Hypothalamus (tissue), 51 donors: ENCODE measurements at regions not wholly inside any gene's neighbourhood (a gene's known extent, or its start where the extent isn't known, plus 50 kb on each side); places are given as distances from the start of the nearest gene placed in this dataset.
"Not testable (repeated sequence)": the region's sequence is repeated elsewhere in the genome, so short reads cannot be mapped to it uniquely, and the experiment has no call there.

ENCODE experiments used
- DNase-seq, 51 donors: peaks; one replicate each; lab custom pipeline; 2025; lab: John Stamatoyannopoulos, UW

DNA sequence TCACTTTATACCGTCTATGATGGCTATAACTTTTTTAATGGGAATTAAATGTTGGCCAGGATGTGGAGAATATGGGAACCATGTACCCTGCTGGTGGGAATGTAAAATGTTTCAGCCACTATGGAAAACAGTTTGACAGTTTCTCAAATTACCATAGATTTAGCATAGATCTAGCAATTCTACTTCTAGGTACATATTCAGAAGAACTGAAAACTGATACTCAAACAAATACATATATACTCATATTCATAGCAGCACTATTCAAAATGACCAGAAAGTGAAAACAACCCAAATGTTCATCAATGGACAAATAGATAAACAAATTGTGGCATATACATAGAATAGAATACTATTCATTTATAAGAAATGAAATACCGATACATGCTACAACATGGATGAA lies 539.4 kb downstream of the IGSF11 start:
- no peak for DNase-seq

DNA sequence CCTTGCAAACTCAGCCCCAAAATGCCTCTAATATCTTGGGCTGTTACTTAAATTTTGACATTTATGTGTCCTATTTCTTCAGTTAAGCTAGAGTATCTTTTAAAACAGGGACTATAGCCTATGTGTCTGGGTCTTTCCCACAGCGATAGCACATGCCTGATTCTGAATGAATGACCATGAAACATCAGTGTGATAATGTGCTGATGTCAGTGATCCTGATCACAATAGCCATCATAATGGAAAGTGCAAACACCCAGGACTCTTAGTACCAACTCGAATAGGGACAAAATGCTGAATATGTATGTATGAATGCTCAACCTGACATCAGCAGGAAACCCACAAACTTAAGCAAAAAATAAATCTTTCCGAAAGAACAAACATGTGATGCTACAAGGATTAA lies 537.4 kb downstream of the IGSF11 start:
- no peak for DNase-seq

DNA sequence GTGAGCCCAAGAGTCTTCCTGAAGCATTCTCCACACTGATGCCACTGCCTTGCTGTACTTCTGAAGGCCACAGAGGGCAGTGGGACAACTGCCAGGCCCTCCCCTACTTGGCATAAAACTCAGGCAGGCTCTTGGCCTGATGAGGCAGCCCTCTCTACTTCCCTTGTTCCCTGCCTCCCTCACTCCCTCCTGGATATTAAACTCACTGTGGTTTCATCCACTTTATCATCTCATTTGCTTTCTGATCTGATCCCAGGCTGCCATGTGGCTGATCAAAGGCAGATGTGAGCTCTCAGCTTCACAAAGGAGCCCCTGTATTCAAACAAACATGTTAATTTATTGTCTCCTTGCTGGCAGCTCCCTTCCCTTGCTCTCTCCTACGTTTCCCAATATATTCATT lies 533.5 kb downstream of the IGSF11 start:
- DNase-seq = peak in 30 of 51 donors; percentile 0 to 53 (median 6)

DNA sequence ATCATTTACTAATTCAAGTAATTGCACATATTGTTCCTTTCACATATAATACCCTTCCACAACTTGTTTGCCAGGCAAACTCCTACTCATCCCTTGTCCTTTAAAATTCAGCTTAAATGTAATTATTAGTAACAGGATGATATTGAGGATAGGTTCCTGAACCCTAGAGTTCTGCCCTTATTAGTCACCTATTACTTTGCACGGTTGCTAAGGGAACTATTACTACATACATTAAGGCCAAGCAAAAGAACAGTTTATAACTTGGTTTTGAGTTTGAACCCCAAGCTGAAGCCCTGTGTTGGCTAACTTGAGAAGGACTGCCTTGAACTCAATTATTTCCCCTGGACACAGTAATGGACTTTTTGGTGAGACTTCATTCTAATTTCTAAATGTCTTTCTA lies 529.7 kb downstream of the IGSF11 start:
- no peak for DNase-seq

DNA sequence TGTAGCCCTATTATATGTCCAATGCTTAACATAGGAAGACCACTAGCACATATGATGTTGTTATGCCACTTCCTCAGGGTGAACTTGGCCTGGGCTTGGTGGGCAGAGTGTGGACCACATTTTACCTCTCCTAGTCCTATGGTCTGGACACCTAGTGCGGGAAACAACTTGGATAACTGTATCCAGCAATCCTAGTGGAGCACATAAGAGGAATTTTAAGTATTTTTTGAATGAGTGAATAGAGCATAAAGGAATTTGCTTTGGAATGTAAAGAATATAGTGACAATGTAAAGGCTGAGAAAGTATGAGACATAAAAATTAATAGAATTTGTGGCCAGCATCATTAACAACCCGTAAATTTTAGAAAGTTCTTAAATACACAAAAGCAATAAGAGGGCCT lies 528.9 kb downstream of the IGSF11 start:
- no peak for DNase-seq

DNA sequence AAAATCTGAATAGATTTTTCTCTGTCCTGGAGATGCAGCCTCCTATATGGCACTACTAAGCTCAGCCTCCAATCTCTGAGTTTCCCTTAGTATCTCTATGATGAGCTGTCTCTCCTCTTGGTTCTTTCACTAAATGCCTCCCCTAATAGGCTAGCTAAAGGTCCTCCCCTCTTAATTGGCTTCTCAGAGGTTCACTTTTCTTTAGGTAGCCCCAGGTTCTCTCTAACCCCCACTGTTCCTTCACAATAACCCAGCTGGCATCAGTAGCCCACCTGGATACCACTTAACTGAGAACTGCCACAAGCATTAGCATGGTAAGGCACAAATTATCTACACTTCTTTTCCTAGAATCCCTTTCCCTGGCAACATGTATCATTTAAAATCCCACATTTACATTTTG lies 523.2 kb downstream of the IGSF11 start:
- no peak for DNase-seq

DNA sequence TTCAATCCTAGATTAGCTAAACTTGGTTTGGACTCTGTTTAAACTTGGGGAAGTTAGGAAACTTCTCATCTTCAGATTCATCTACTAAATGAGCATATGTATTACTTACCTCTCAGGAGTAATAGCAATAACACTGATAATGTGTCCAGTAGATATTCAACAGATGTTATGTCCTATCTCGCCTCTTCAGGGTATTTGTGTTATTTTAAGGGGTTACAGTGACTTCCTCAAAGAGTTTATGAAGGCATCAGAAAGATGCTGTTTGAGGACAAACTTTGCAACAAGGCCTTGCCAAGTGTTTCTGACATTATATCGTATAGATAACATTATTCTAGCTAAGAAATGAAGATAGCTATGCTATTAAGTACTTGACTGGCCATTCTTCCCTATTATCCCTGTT lies 522.3 kb downstream of the IGSF11 start:
- DNase-seq = no peak

DNA sequence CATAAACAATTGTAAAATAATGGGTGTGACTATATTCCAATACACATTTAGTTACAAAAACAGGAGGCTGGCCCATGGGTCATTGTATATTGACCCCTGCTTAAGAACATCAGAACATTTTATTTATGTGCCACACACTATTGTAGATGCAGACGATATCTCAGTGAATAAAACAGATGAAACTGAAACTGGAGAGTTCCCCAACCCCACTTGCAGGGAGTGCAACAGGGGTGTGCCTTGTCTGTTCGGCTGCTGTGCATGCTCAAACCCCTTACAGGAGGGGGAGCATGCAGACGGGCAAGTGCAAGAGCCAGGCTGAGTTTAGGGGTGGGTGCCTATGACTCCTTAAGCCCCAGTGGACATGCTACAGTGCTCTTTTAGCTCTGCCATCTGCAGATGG lies 509.6 kb downstream of the IGSF11 start:
- DNase-seq = no peak

DNA sequence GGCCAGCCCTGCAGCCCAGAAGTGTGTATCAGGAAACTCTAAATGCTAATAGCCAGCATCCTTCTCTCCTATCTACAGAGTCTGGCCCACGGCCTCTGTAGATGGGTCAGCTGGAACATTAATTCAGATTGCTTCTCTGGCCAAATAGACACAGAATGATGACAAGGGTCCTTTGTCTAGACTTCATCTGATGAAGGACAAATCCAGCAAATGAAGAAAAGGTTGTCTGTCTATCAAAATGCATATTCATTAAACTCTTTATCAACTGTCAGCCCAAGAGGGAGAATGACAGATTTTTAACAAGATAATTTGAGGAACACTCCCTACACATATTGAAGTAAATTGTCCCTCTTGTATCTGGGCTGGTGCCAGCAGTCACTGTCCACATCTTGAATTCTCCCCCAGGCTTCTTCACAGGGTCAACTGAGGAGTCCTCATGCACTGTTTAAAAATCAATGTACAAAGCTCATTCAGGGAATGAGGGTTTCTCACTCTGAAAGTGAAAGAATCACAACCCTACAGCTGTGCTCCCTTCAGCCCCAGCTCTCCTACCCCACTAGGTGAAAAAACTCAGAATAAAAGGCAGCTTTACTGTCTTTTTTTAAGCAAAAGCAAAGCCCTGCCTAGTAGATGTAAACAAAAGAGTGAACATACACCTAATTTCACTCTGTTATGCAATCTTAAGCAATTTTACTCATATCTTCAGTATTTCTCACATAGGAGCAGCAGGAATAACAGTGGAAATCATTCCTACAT lies 507.7 kb downstream of the IGSF11 start:
- peak in 6 of 51 donors; percentile 3 to 23 (median 4) for DNase-seq

DNA sequence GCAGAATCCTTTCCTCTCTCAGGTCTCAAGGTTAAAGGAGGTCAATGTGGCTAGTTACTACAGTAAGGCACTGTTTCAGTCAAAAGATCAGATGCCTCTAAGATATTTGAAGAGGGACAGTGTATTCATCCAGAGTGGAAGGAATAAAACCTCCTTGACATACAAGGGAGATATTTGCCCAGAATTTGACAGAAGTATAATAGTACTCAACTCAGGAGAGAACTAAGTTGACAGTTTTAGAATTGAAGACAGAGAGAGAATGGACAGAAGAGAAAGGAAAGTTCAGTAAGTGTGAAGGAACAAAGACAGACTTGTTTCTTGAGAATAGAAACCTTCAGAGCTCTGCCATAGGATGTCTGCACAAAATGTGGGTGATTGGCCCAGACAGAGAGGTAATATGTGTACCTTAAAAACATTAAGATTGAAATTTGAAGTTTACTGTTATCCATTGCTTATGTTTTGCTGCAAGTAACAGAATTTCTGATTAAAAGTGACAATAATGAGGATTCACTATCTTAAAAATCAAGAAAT lies 507.1 kb downstream of the IGSF11 start:
- DNase-seq = no peak

DNA sequence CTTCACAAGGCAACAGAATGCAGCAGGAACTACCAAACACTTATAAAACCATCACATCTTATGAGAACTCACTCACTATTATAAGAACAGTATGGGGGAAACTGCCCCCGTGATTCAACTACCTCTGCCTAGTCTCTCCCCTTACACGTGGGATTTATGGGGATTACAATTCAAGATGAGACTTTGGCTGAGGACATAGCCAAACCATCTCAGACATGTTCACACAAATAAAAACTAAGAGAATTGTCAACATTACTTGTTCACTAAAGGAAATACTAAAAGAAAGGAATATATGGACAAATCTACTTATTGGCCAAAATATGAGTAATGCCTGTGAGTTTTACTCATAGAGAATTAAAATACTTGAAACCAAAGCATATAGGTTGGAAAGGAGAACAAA lies 505.1 kb downstream of the IGSF11 start:
- no peak for DNase-seq

DNA sequence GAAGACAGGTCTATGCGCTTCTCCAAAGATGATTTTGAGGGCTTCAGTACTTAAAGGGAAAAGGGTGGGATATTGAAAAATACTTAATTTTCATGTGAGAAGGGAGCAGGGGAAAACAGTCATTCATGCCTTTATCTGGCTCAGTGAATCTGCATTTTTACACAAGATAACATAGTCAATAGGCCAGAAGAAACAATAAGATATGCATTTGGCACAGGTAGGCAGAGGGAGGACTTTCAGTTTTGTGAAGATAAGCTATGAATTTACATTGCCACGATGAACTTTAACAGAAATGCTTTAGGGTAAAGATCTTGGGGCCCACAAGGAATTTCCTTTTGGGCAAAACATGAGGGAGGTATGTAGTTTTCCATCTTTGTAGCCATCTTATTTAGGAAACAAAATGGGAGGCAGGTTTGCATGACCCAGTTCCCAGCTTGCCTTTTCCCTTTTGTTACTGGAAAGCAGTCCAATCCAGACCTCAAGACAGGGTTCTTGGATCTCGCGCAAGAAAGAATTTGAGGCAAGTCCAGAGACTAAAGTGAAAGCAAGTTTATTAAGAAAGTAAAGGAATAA lies 504.2 kb downstream of the IGSF11 start:
- DNase-seq = no peak

DNA sequence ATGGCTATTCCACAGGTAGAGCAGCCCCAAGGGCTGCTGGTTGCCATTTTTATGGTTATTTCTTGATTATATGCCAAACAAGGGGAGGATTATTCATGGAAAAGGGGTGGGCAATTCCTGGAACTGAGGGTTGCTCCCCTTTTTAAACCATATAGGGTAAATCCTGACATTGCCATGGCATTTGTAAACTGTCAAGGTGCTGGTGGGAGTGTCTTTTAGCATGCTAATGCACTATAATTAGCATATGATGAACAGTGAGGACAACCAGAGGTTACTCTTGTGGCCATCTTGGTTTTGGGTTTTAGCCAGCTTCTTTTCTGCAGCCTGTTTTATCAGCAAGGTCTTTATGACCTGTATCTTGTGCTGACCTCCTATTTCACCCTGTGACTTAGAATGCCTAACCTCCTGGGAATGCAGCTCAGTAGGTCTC lies 503.7 kb downstream of the IGSF11 start:
- DNase-seq = not testable (repeated sequence)

DNA sequence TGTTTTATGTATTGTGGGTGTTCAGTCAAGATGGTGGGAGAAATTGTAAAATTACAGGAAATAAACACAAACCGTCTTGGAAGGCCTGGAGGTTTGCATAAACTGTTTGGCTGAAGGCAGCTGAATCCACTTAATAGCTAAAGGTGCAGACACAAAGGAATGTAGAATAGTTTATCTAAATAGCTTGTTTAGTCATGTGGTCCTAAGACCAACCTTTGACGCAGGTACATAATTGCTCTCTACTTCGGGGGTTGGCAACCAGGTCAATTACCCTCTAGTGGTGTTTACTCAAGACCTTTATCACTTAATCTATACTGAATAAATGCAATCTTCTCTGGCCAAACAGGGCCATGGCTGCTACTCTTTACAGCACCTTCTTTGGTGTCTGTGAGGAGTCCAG lies 502.8 kb downstream of the IGSF11 start:
- DNase-seq = no peak

DNA sequence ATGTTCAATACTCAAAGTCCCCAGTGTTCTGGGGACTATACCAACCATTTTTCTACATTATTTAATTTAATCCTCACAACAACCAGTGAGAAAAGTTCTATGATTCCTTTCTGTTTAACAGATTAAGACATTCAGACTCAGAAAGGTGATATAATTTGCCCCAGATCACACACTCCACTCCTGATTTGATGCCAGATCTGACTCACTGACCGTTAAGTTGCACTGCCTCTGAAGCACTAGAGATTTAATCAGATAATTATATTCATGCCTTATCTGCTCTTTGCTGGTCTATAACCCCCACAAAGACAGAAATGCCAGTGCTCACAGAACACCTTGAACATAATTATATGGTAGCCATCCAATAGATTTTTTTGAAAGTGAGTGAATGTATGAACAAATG lies 501.0 kb downstream of the IGSF11 start:
- no peak for DNase-seq

DNA sequence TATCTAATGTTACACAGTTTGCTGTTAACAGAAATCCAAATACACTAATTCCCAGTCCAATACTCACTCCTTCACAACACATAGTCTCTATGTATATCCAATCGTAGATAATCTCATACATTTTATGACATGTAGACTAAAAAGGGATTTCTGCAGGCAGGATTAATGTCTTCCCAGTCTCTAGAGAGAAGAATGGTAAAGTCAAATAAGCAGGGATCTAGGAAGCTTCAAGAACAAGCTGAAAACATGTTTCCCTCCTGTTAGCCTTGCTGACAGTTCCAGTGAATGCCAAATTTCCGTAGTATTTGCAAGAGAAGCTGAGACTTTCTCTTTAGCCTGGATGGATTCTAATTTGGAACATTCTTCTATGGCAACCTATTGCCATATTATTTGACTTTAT lies 500.1 kb downstream of the IGSF11 start:
- DNase-seq = no peak

DNA sequence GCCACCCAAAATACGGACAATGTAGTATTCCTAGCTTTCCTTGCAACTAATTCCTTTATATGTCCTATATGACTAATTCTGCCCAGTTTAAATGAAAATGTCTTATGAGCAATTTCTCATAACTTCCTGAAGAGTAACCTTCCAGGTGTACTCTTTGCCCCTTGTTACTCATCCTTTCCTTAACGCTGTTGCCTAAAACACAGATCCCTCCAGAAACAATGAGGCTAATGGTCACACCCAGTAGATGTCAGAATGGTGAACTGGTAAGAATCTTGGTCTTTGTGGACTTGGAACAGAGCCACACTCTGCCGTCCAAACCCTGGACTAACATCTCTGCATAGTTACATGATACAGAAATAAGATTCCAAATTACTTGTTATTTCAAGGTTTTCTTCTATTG lies 497.9 kb downstream of the IGSF11 start:
- no peak for DNase-seq

DNA sequence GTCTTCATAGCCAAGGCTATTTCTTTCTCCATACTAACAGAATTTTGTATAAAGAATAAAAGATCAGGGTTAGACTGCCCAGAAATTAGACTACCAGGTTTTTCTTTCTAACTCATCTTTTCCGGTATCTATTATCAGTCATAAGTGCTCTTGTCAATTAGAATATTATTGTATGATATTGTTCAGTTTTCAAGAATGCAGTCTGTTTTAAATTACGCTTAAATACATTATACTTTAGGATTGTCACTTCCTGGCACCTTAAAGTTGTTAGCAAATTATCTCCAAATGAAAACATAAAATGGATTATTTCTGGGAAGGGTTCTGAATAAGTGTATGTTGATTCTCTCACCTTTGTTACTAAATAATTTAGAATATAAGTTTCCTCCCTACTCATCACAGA lies 497.2 kb downstream of the IGSF11 start:
- DNase-seq = no peak

DNA sequence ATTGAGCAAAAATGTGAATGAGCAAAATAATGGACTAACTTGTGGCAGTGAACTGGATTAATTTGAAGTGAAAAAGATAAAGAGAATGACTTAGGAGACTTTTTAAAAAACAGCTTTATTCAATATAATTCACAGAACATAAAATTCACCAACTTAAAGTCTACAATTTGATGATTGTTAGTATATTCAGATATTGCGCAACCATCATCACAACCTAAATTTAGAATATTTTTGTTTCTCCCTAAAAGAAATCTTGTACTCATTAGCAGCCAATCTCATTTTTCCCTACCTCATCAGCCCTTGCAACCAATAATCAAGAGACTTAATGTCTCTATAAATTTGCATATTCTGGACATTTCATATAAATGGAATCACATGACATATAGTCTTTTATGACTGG lies 496.5 kb downstream of the IGSF11 start:
- DNase-seq = no peak

DNA sequence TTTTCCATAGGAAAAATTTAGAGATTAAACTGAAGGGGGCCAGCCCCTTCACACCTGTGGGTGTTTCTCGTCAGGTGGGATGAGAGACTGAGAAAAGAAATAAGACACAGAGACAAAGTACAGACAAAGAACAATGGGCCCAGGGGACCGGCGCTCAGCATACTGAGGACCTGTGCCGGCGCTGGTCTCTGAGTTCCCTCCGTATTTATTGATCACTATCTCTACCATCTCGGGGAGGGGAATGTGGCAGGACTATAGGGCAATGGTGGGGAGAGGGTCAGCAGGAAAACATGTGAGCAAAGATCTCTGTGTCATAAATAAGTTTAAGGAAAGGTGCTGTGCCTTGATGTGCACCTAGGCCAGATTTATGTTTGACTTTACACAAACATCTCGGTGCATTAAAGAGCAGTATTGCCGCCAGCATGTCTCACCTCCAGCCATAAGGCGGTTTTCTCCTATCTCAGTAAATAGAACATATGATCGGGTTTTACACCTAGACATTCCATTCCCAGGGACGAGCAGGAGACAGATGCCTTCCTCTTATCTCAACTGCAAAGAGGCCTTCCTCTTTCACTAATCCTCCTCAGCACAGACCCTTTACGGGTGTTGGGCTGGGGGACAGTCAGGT lies 494.7 kb downstream of the IGSF11 start:
- not testable (repeated sequence) for DNase-seq

DNA sequence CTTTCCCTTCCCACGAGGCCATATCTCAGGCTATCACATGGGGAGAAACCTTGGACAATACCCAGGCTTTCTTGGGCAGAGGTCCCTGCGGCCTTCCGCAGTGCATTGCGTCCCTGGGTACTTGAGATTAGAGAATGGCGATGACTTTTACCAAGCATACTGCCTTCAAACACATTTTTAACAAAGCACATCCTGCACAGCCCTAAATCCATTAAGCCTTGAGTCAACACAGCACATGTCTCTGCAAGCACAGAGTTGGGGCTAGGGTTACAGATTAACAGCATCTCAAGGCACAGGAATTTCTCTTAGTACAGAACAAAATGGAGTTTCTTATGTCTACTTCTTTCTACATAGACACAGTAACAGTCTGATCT lies 494.2 kb downstream of the IGSF11 start:
- DNase-seq = not testable (repeated sequence)

DNA sequence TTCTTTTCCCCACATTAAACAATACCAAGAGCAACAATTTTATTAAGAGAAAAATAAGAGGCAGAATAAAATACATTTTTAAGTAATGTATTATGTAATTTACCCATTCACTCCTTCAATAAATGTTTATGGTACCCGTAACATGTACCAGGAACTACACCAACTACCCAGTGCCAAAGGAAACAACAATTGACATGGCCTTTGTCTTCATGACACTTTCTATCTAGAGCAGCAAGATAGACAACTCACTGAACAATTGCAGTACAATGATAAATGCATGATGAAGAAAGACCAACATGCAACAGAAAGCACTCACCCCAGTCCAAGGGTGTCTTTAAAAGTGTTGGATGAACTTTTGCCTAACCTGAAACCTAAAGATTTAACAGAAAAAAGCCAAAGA lies 493.8 kb downstream of the IGSF11 start:
- DNase-seq = no peak
